Neural progenitor cell (in vitro differentiated cells): ENCODE measurements at regions not wholly inside any gene's neighbourhood (a gene's known extent, or its start where the extent isn't known, plus 50 kb on each side); places are given as distances from the start of the nearest gene placed in this dataset.

Experiments used
- EZH2 ChIP-seq: fragments of 200-600 bp; sonication (generic); IDR thresholded peaks from 2 replicates; pipeline ENCODE4 v1.6.1; 2017; ENCODE audit warnings: antibody characterized with exemption, mild to moderate bottlenecking, moderate library complexity
- EZH2phosphoT487 ChIP-seq: fragments of 200-600 bp; sonication (generic); IDR thresholded peaks from 2 replicates; pipeline ENCODE4 v1.6.1; 2017; ENCODE audit warnings: antibody characterized with exemption
- TF ChIP-seq, protein P1 (sequence below): fragments of 200-600 bp; sonication (generic); IDR thresholded peaks from 2 replicates; pipeline ENCODE4 v1.5.1; 2017; ENCODE audit warnings: antibody characterized with exemption, mild to moderate bottlenecking

DNA sequence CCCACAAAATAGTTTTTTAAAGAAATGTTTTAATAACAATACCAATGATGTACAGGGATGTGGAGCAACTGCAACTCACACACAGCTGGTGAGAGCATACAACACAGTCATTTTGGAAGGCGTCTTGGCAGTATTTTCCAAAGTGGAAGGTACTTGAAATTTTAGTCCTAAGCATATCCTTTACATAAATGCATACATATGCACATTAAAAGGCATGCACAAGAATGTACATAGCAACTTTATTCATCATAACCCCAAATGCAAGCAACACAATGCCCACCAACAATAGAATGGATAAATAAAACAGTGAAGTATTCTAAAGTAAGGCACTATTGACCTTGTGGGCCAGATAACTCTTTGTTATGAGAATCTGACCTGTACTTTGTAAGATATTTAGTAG lies 310.1 kb upstream of the ADGRL2 start:
- TF ChIP-seq EZH2phosphoT487 (no peak), EZH2 (no peak)
- TF ChIP-seq, protein P1, sequence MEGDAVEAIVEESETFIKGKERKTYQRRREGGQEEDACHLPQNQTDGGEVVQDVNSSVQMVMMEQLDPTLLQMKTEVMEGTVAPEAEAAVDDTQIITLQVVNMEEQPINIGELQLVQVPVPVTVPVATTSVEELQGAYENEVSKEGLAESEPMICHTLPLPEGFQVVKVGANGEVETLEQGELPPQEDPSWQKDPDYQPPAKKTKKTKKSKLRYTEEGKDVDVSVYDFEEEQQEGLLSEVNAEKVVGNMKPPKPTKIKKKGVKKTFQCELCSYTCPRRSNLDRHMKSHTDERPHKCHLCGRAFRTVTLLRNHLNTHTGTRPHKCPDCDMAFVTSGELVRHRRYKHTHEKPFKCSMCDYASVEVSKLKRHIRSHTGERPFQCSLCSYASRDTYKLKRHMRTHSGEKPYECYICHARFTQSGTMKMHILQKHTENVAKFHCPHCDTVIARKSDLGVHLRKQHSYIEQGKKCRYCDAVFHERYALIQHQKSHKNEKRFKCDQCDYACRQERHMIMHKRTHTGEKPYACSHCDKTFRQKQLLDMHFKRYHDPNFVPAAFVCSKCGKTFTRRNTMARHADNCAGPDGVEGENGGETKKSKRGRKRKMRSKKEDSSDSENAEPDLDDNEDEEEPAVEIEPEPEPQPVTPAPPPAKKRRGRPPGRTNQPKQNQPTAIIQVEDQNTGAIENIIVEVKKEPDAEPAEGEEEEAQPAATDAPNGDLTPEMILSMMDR = no peak
